ENCODE measurements at regions not wholly inside any gene's neighbourhood (a gene's known extent, or its start where the extent isn't known, plus 50 kb on each side); places are given as distances from the start of the nearest gene placed in this dataset.
A peak's percentile ranks its signal among the peaks of the same experiment; 100 is the strongest.

- 90% methylated on average over 20 of the region's 20 CpGs; no CpG with 5 or more reads in 1 of the 2 experiments for WGBS, 2 experiments (ENCODE audit: extremely low coverage in 1 of 2, insufficient coverage in 1 of 2, insufficient read length in 1 of 2, insufficient replicate concordance in 2 of 2, low coverage in 1 of 2, low lambda C conversion rate in 2 of 2, missing lambda C conversion rate in 1 of 2)
Observed at GRCh38 chr17:36858119-36859002, 78.9 kb upstream of the LHX1 start.

More at GRCh38 chr17:36858119-36859002, 78.9 kb upstream of the LHX1 start:
- no peaks in the 10 kb centered on the region for H3K36me3 ChIP-seq (ENCODE audit: control insufficient read depth in 2 of 4, insufficient read depth in 4 of 4, low read length in 3 of 4)
- H3K4me2 ChIP-seq (ENCODE audit: insufficient read depth in 1 of 2, low read depth in 2 of 2, low read length in 2 of 2), result no peak overlapping the region
- H3K14ac ChIP-seq (ENCODE audit: insufficient read length), result no peak overlapping the region
- TF ChIP-seq, protein P1, sequence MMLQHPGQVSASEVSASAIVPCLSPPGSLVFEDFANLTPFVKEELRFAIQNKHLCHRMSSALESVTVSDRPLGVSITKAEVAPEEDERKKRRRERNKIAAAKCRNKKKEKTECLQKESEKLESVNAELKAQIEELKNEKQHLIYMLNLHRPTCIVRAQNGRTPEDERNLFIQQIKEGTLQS (IDR thresholded peaks at IDR 0.05; ENCODE audit: insufficient read depth, low read depth, low read length), result no peak
- TF ChIP-seq ZNF274 (IDR thresholded peaks at IDR 0.05; ENCODE audit: borderline replicate concordance, extremely low read depth, low read length) (no peak), YY1 (IDR thresholded peaks at IDR 0.05; ENCODE audit: low read depth, low read length) (no peak), HDAC2 (IDR thresholded peaks at IDR 0.05; ENCODE audit: borderline replicate concordance in 1 of 2, low read depth in 2 of 2, low read length in 2 of 2) (no peak), SRF (IDR thresholded peaks at IDR 0.05; ENCODE audit: low read depth, low read length) (no peak), JUND (IDR thresholded peaks at IDR 0.05; ENCODE audit: low read length) (no peak), CHD2 (IDR thresholded peaks at IDR 0.05; ENCODE audit: low read length) (no peak)
- CTCF ChIA-PET (ENCODE audit: partially characterized antibody), result interaction anchor here (0.6 to 2.2 kb wide), 8 partner anchors 9 to 48 kb away, joined by 3 to 5 read pairs (median 4); no protein-coding TSS in a partner anchor
- no peak overlapping the region; the same call in 1 of the 2 replicates for H2AK5ac ChIP-seq (ENCODE audit: low read depth, low read length)
- H4K20me1 ChIP-seq (replicated peaks in 1 of 2; ENCODE audit: control insufficient read depth in 1 of 2, insufficient read depth in 2 of 2, low read length in 2 of 2), result no peaks in the 10 kb centered on the region
- H3K56ac ChIP-seq (replicated peaks; ENCODE audit: insufficient read length, low read depth, low read length), result no peak overlapping the region
- no peak overlapping the region for H2BK12ac ChIP-seq (ENCODE audit: low read depth, low read length)
- no peaks in the 10 kb centered on the region for H3K79me1 ChIP-seq (ENCODE audit: low read depth, low read length)
- peaks cover 0 to 4% (median 1%) of the 10 kb centered on the region in 4 experiments; a peak in 3 of 7 replicates for H3K4me1 ChIP-seq (replicated peaks in 1 of 4; ENCODE audit: control insufficient read depth in 3 of 4, insufficient read depth in 4 of 4, low read length in 3 of 4)
- no peak overlapping the region for H3K27ac ChIP-seq (ENCODE audit: low read depth, low read length)
- H2BK20ac ChIP-seq (ENCODE audit: low read length), result no peak overlapping the region
- no peak overlapping the region for H2BK5ac ChIP-seq (ENCODE audit: low read depth, low read length)
- no peak overlapping the region for H3K4me3 ChIP-seq (ENCODE audit: extremely low read depth in 1 of 4, insufficient read depth in 2 of 4, low read depth in 3 of 4, low read length in 4 of 4)
- 0 out of 2 replicates have a peak overlapping the region, but pooled peaks have one; percentile 29 for H2BK15ac ChIP-seq (ENCODE audit: low read length)
- no peaks in the 10 kb centered on the region; a peak in 1 of 4 replicates for H3K9me3 ChIP-seq (ENCODE audit: insufficient read depth in 2 of 2, low read depth in 1 of 2, low read length in 1 of 2)
- H4K91ac ChIP-seq (replicated peaks; ENCODE audit: insufficient read length, low read length), result no peak overlapping the region
- no peak overlapping the region; the same call in 1 of the 2 replicates for H4K8ac ChIP-seq (ENCODE audit: extremely low read depth, insufficient read depth, low read length)
- H2BK120ac ChIP-seq (replicated peaks; ENCODE audit: low read depth, low read length), result no peak overlapping the region
- H3K79me2 ChIP-seq (ENCODE audit: control insufficient read depth in 1 of 2, insufficient read depth in 2 of 2, low read length in 2 of 2), result no peaks in the 10 kb centered on the region
- FAIRE-seq (no peak), DNase-seq (ENCODE audit: low read depth in 1 of 2, low spot score in 2 of 2) (no peak)
- POLR2A ChIA-PET (ENCODE audit: partially characterized antibody), result interaction anchor here (1.3 to 1.5 kb wide), 2 partner anchors 22 to 70 kb away, joined by 3 to 4 read pairs; no protein-coding TSS in a partner anchor
- no peaks in the 10 kb centered on the region for H3K27me3 ChIP-seq (replicated peaks in 1 of 4; ENCODE audit: control insufficient read depth in 3 of 4, extremely low read depth in 1 of 4, insufficient read depth in 3 of 4, low read length in 3 of 4)
- no peak overlapping the region for H3K23ac ChIP-seq (ENCODE audit: insufficient read length)
- H3K9ac ChIP-seq (replicated peaks in 1 of 4; ENCODE audit: extremely low read depth in 1 of 4, low read depth in 3 of 4, low read length in 3 of 4), result no peak overlapping the region
- no peak overlapping the region for H3K4ac ChIP-seq (replicated peaks; ENCODE audit: insufficient read length, low read depth, low read length)
- H3K18ac ChIP-seq (ENCODE audit: extremely low read depth, low read length), result no peak overlapping the region
- H3K23me2 ChIP-seq (ENCODE audit: low read depth, low read length), result 0 out of 2 replicates have a peak, but pooled peaks cover 1% of the 10 kb centered on the region
- no peak overlapping the region for H4K5ac ChIP-seq (ENCODE audit: insufficient read length, low read depth, low read length)
- H2AFZ ChIP-seq (ENCODE audit: low read length), result no peak overlapping the region
